C1 segment of cervical spinal cord (tissue), 14 donors: ENCODE measurements at regions not wholly inside any gene's neighbourhood (a gene's known extent, or its start where the extent isn't known, plus 50 kb on each side); places are given as distances from the start of the nearest gene placed in this dataset.
"Not testable (repeated sequence)": the region's sequence is repeated elsewhere in the genome, so short reads cannot be mapped to it uniquely, and the experiment has no call there.

Source experiments
- DNase-seq, 14 donors: peaks; one replicate each; lab custom pipeline; 2025; lab: John Stamatoyannopoulos, UW

DNA sequence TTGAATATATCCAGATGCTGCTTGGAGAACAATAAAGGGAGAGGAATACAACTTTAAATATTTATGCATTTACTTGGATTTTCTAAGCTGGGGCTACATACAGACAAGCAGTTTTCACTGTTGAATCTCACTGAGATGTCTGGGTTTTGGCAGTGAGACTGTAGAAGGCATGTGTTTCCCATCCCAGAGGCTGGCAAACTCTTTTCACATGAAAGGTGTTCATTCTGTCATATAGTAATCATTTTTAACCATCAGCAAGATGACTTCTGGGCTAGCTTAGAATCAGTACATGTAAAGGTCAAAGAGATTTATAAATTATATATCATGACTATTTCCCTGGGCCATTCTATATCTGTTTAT lies 218.7 kb upstream of the SGO1 start:
- DNase-seq = no peak

DNA sequence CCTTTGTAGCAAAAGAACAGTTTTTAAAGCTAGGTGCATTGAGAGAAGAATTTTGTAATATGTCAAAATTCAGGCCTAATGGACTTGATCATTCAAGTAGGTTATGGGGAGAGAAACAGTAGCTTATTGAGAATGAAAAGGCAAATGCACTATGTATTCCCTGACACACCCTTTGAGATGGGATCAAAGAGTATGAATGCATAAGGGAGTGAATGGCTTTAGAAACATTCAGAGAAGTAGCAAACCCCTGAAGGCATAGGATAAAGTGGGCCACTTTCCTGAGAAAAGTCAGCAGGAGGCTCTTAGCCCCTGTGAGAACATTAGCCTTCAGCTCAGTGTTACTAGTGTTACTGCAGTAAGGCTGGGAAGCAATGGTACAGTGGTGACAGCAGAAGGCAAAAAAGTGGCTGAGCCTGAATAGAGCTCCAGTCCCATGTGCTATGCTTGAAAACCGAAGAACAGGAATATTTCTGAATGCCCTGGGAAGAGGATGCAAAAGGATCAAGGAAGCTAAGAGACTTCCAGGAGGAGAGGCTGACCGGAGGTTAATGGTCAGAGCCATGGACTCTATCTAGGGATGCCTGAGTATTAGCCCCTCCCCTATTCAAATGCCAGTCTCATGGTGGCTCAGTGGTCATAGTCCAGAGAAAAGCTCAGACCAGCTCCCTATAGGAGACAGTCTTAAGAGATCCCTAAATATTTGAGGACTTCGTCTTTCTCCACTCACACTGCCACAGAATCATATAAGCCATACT lies 218.2 kb upstream of the SGO1 start:
- no peak for DNase-seq

DNA sequence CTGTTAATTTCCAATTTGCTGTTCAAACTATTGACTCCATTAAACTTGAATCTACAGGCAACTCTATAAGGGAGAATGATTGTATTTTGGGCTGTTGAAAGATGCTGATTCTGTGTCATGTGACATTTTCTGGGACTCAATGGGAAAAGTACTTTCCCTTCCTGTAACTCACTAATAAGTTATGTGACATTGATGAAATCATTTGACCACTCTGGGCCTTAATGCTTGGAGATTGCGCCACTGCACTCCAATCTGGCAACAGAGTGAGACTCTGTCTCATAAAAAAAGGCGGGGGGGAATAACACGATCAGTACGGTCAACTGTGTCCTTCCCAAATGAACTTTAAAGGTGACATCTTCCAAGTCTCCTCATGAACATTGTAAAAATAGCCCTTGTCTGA lies 215.2 kb upstream of the SGO1 start:
- DNase-seq = no peak

DNA sequence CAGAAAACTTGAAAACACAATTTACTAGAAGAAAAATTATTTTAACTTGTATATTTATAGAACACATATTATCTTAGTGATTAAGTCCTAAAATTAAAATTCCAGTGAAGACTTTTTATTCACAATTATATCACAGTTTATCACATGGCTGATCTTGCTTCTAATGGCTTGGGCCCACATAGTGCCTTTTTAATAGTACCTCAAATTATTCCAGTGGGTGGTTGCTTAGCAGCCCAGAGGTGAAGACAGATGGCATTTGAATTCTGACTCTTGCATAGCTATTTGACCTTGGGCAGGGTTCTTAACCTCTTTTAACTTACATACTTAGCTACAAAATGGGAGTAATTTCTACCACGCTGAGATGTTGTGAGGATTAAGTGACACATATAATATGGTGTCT lies 214.7 kb upstream of the SGO1 start:
- no peak for DNase-seq

DNA sequence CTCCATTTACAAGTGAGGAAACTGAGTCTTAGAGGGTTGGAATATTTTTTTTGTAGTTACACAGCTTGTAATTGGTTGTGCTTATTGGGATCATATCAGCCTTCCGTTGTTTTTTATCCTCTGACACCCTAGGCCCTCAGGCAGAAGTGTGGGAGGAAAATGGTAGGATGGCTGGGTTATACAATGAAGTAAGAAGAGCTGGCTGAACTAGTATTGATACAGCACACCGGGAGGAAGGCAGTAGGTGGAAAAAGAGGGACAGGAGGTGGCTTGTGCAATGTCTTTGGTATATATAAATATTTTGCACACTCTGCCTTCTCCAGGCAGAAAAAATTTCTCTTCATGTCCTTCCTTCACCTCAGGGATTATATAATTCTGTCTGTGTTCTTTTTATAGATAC lies 214.3 kb upstream of the SGO1 start:
- no peak for DNase-seq

DNA sequence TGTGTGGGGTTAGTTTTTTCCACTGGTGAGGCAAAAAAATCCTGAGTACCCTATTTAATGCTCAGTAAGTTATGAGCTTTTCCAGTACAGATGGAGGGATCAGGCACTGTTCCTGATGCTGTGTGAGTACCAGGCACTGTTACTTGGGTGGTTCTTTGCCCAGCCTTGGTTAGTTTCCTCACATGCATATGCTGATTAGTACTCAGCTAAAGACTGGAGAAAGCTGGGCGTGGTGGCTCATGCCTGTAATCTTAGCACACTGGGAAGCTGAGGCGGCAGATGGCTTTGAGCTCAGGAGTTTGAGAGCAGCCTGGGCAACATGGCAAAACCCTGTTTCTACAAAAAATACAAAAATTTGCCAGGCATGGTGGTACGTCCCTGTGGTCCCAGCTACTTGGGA lies 210.3 kb upstream of the SGO1 start:
- DNase-seq = no peak

DNA sequence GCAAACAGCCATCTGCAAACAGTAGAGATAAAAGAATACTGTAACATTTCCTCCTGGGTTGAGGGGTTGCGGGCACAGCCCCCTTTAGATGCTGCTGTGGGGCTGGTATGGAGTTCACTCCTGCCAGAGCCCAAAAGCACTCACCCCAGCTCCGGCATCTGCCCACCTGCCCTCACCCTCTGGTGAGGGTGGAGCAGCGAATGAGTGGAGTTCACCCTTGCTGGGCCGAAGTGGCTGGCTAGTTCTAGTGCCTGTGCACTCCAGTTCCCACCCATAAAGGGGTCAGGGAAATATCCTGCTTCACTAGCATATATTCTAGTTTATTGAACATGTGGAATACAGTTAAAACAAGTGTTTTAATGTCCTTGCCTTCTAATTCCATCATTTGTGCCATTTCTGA lies 209.7 kb upstream of the SGO1 start:
- no peak for DNase-seq

DNA sequence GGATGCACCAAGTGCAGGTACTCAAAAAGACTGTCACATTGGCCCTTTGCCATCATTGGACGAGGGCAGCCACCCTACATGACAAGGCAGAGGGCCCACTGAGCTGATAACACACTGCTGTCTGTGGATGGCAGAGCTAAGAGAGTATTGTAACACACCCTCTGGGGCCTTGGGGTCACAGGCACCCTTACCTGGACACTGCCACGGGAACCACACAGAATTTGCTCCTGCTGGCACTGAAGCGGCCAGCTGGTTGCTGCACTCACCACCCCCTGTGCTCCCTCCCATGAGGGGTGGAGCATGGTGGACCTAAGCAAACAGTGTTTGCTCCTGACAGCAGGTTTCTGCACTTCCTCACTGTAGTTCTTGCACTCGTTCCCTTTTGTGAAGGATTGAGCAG lies 208.2 kb upstream of the SGO1 start:
- DNase-seq = no peak

DNA sequence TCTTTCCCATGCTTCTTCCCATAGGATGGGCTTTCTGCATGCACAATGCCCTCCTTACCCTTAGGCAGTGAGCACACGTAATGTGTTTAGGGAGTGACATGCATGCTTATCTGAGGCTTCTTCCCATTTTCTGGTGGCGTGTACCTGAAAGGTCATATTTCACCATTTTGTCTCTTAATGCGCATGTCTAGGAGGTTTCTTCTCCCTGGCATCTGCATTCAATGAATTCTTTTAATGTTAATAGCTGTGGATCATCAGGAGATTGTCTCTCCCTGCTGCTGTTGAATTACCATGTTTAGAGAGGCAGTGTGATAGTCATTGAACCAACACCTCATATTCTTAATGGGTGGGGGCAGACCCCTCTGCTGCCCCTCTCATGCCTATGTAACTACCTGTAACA lies 205.6 kb upstream of the SGO1 start:
- no peak for DNase-seq

DNA sequence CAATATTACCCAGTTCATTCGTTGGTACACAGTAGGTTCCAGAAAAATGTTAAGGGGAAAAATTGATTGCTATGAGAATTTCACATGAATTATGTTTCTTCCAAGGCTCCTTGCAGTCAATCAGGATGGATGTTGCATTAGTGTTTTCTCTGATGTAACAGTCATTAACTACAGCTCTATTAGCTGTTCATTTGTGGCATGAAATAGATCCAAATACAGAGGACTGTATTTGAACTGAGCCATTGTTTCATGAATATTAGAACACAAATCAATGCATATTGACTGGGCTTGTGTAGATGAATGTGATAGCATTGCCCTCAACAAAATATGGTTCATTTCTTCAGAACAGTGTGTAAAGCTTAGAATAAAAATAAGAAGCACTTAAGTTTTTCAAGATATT lies 203.0 kb upstream of the SGO1 start:
- no peak for DNase-seq

DNA sequence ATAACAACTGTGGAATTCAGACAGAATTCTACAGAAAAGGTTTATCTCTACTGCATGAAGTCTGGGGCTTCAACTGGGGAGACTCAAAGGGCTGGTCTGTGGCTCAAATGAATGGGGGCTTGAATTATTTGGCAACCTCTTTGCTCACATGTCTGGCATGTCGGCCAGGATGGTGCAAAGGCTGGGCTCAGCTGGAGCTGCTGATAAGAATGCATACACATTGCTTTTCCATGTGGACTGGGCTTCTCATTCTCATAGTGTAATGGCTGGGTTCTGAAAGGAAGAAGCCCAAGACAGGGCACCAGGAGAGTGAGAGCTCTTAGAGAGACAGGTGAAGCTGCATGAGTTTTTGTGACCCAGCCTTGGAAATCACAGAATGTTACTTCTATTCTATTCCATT lies 194.3 kb upstream of the SGO1 start:
- DNase-seq = no peak

DNA sequence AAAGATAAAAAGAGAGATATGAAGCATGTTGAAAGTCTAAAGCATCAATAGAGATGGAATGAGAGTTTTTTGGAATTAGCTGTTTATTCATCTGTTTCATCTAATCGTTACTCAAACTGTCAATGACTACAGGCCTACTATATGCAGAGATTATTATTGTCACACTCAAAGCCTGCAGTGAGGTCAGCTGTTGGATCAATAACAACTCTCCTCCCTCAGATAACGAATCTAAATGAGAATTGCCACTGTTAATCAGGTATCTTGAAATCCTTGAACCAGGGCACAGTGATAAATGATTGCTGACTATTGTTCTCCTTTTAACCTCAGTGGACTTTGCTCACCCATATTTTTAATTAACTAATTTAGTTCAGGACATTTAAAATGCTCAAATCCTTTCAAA lies 192.3 kb upstream of the SGO1 start:
- DNase-seq = no peak

DNA sequence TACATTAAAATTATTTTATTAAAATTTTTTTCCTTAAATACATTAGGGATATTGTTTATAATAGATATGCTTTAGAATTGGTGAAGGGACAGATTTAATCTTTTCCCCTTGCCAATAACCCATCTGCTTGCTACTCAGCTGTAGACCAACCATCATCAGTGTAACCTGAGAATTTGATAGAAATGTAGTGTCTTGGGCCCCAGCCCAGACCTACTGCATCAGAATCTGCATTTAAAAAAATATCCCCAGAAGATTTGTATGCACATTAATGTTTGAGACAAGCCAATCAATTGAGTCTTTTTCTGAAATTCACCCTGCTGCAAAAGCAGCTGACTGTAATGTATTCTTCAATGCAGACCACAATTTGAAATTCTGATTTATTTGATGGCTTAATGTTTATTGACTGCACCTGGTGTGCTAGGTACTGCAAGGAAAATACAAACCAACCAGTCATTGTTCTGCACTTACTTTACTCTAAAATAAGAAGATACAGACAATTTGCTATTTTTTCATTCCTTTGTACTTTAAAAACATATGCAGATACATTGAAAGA lies 190.7 kb upstream of the SGO1 start:
- no peak for DNase-seq

DNA sequence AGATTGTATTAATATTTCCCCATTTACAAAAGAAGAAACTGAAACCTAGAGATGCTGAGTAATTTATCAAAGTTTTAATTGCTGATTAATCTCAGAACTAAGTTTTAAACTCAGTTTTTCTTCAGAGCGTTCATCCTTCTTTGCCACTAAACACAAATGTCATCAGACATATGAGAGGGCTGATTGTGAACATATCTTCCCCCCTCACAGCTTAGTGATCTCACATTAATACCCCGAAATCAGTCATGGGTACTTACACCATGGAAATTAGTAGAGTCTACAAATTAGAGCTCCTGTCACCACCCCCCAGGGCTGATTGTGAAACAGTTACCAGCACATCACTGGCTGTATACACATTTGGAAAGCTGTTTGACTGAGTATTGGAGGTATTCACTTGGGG lies 189.3 kb upstream of the SGO1 start:
- DNase-seq = no peak

DNA sequence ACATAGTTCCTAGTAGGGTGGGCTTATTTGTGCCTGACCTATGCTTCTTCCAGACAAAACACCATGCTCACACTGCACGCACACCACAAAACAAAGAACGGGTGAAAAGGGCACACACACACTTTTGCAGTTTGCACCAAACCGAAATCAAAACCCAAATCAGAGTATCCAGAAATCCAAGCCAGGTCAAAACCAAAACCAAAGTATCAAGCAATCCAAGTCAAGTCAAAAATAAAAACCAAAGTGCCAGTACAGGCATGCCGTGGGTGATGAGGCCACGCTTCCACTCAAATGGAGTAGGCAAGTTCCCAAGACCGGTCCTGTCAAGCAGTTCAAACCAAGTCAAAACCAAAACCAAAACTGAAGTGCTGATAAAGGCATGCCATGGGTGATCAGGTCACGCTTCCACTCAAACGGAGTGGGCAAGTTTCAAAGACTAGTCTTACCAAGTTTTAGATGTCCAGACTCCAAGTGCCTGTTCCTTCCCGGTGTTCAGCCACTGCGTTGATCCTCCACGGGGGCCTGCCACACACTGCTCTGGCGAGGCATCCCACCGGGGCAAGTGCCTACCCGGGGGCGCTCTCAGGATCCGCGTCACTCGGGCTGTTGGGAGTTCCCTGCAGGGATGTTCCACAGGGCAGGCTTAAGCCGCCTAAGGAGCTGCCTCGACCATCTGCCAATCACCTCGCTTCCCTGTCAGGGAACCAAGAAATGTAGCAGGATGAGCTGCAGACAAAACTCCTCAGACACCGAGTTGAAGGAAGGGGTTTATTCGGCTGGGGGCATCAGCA lies 184.5 kb upstream of the SGO1 start:
- DNase-seq = not testable (repeated sequence)

DNA sequence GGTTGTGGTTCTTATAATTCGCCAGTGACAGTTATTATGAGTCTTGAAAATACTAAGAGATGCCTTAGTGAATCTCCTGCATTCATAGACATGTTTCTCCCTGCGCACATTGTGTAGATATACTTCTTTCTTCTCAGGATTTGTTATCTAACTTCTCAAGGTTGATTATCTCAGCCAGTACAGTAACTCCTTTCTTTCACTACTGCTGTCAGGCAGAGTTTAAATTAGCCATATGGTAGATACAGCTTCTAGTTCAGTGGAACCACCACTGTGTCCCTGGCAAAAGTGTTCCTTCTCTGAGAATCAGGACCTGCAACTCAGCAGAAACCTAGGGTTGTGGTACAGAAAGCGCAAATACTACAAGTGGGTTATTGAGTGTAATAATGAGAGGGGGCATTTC lies 175.0 kb upstream of the SGO1 start:
- DNase-seq = no peak

DNA sequence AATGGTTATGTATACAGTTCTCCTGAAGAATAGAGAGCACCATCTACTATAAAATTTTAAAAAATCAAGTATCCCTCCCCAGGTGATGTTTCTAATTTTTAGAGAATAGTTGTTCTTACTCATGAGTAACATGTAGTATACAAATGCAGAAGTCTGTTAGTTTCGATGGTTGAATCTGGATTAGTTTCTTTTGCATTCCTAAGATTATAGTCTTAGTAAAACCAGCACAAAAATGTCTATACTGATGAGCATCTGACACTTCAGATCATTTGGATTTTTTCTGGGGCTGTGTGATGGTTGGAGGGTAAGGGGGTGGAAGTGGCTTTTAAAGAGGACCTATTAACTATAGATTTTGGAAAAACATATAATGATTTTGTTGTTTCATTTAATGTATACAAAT lies 167.3 kb upstream of the SGO1 start:
- no peak for DNase-seq

DNA sequence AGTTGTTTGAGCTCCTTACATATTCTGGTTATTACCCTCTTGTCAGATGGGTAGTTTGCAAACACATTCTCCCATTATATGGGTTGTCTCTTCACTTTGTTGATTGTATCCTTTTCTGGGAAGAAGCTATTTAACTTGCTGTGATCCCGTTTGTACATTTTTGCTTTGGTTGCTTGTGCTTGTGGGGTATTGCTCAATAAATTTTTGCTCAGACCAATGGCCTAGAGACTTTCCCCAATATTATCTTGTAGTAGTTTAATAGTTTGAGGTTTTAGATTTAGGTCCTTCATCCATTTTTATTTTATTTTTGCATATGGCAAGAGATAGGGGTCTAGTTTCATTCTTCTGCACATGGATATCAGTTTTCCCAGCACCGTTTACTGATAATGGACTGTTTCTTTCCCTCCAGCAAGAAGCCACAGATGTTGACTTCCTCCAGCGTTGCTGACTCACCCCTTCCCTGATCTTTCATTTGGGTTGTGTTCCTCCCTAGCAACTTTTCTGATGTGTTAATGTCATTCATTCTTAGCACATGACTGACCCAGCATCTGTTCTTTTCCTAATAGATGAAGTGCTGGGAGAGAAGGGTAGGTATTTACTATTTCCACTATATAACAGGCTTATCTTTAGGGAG lies 166.7 kb upstream of the SGO1 start:
- DNase-seq = no peak

DNA sequence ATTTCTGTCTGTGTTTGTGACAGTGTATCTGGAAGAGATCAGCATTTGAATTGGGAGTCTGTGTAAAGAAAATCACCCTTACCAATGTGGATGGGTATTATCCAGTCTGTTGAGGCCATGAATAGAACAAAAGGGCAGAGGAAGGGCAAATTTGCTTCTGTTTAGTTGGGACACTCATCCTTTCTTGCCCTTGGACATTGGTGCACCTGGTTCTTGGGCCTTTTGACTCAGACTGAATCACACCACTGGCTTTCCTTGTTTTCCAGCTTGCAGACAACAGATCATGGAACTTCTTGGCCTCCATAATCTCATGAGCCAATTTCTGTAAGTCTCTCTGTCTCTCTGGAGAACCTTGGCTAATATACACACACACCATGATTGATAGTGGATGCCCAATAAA lies 164.4 kb upstream of the SGO1 start:
- no peak for DNase-seq

DNA sequence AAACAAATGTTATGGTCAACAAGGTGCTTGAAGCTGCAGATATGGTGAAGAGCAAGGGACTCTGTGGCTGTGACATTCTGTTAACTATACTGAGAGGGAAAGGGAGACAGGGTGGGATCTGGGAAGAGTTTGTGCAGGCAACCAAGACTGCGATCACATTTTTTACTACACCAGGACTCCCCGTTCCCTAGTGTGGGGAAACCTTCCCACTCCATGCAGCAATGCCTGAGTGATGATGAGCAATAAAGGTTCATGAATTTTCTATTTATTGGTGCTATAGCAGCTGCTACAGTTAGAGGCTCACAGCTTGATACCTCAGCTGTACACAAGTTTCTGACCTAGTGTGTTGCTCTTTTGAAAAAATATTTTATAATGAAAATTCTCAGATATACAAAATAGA lies 160.9 kb upstream of the SGO1 start:
- no peak for DNase-seq

DNA sequence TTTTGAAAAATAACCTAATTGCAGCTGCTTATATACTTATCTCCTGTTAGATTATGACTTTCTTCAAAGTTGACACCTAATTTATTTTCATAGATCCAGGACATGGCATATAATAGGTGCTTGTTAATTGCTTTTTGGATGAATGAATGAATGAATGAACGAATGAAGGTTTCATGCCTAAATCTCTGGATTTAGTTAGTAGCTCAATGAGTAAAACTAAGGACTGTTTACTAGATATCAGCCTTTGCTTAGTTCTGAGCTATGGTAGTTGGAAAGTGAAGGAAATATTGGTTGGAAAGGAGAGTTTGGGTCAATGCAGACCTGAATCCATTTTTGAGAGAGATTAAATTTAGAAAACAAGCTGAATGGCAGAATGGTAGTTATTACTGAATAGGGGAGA lies 160.4 kb upstream of the SGO1 start:
- no peak for DNase-seq

DNA sequence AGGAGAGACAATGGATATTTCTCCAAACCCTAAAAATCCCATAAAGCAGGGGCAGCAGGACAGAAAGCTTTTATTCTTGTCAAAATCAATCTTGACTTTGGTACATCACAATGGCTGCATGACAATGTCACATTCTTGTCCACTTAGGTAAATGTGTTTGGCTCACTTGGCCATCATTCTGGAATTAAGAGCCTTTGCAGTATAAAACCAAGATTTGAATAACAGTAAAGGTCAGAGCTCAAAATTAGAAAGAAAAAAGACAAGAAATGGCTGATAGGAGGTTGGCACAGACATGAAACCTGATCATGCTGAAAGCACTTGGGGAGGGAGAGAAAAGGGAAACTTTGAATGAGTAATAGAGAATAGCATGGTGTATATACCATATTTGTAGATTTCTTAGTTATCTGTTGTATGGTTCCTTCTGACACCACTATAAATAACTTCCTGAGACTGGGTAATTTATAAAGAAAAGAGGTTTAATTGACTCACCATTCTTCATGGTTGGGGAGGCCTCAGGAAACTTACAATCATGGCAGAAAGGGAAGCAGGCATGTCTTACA lies 158.5 kb upstream of the SGO1 start:
- DNase-seq = no peak
